ENCODE measurements at regions not wholly inside any gene's neighbourhood (a gene's known extent, or its start where the extent isn't known, plus 50 kb on each side); places are given as distances from the start of the nearest gene placed in this dataset.

DNA sequence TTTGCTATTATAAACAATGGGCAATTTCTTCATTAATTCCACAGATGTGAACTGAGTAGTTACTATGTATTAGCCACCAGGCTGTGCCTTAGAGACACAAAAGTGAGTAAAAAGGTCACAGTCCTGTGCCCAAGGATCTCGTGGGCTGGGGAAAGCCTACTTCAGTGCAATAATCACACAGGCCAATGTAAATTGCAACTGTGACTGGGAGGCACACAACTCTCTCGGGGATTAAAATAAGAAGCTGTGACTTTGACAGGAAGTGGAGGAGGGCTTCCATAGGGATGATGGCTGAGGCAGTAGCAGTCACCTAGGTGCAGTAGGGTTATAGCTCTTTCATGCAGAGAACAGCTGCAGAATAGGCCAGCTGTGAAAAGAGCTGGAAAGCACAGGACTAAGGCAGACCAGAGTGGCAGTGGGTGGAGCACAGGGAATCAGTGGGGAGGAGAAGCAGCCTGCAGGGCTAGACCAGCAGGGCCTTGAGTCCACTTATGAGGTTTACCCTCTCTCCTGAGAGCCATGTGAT is 121.9 kb downstream of the MAB21L3 start:
- TF ChIP-seq, protein P1, sequence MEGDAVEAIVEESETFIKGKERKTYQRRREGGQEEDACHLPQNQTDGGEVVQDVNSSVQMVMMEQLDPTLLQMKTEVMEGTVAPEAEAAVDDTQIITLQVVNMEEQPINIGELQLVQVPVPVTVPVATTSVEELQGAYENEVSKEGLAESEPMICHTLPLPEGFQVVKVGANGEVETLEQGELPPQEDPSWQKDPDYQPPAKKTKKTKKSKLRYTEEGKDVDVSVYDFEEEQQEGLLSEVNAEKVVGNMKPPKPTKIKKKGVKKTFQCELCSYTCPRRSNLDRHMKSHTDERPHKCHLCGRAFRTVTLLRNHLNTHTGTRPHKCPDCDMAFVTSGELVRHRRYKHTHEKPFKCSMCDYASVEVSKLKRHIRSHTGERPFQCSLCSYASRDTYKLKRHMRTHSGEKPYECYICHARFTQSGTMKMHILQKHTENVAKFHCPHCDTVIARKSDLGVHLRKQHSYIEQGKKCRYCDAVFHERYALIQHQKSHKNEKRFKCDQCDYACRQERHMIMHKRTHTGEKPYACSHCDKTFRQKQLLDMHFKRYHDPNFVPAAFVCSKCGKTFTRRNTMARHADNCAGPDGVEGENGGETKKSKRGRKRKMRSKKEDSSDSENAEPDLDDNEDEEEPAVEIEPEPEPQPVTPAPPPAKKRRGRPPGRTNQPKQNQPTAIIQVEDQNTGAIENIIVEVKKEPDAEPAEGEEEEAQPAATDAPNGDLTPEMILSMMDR (optimal IDR thresholded peaks at IDR 0.05 in 1 of 3, IDR thresholded peaks at IDR 0.05 in 1 of 3, conservative IDR thresholded peaks at IDR 0.05 in 1 of 3; ENCODE audit: extremely low read depth in 1 of 3, insufficient read depth in 2 of 3, low read length in 3 of 3) = peak in 1 of 3 experiments; percentile 24
- TF ChIP-seq EZH2 (IDR thresholded peaks at IDR 0.05; ENCODE audit: low read length) = no peak
